MM.1S (cell line): ENCODE measurements at regions not wholly inside any gene's neighbourhood (a gene's known extent, or its start where the extent isn't known, plus 50 kb on each side); places are given as distances from the start of the nearest gene placed in this dataset.

Experiments
- EZH2 ChIP-seq: fragments of 300-600 bp; sonication (generic); optimal IDR thresholded peaks from 2 replicates; pipeline ENCODE3; 2017; ENCODE audit warnings: low read depth, mild to moderate bottlenecking, antibody characterized with exemption, low read length, mixed read lengths
- EZH2phosphoT487 ChIP-seq: fragments of 300-600 bp; sonication (generic); IDR thresholded peaks from 2 replicates; pipeline ENCODE4 v1.6.1; 2018; ENCODE audit warnings: antibody characterized with exemption, low read length
- TF ChIP-seq, protein P1 (sequence below): fragments of 300-600 bp; sonication (generic); IDR thresholded peaks from 2 replicates; pipeline ENCODE4 v1.5.1; 2016; ENCODE audit warnings: antibody characterized with exemption, low read length, mixed read lengths

DNA sequence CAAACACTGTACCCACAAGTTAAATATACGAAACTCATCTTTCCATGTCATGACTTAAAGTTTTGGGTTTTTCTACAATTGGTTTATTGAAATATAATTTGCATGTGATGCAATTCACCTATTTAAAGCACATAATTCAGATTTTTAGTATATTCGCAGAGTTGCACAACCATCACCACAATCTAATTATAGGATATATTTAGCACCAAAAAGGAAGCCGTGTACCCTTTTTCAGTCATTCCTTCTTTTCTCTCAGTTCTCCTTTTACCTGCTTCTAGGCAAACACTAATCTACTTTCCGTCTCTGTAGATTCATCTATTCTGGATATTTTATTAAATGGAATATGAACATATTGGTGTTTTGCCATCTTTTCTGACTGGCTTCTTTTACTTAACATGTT, 1458.1 kb upstream of the TENM4 start:
- TF ChIP-seq, protein P1, sequence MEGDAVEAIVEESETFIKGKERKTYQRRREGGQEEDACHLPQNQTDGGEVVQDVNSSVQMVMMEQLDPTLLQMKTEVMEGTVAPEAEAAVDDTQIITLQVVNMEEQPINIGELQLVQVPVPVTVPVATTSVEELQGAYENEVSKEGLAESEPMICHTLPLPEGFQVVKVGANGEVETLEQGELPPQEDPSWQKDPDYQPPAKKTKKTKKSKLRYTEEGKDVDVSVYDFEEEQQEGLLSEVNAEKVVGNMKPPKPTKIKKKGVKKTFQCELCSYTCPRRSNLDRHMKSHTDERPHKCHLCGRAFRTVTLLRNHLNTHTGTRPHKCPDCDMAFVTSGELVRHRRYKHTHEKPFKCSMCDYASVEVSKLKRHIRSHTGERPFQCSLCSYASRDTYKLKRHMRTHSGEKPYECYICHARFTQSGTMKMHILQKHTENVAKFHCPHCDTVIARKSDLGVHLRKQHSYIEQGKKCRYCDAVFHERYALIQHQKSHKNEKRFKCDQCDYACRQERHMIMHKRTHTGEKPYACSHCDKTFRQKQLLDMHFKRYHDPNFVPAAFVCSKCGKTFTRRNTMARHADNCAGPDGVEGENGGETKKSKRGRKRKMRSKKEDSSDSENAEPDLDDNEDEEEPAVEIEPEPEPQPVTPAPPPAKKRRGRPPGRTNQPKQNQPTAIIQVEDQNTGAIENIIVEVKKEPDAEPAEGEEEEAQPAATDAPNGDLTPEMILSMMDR, result no peak
- TF ChIP-seq EZH2, result no peak
- TF ChIP-seq EZH2phosphoT487, result no peak
